ENCODE measurements at regions not wholly inside any gene's neighbourhood (a gene's known extent, or its start where the extent isn't known, plus 50 kb on each side); places are given as distances from the start of the nearest gene placed in this dataset.
"Not testable (repeated sequence)": the region's sequence is repeated elsewhere in the genome, so short reads cannot be mapped to it uniquely, and the experiment has no call there.

- not testable (repeated sequence) for DNase-seq (ENCODE audit: low spot score)
These were observed 119.1 kb upstream of the CARD11 start for GRCh38 chr7:3162798-3163197.

GRCh38 chr7:3164380-3164792 is 120.7 kb upstream of the CARD11 start:
- no peak for DNase-seq (ENCODE audit: low spot score)

- no peak for DNase-seq (ENCODE audit: low spot score)
These were observed 122.3 kb upstream of the CARD11 start for GRCh38 chr7:3165681-3166580.

- no peak for DNase-seq (ENCODE audit: low spot score)
These were observed 123.9 kb upstream of the CARD11 start for GRCh38 chr7:3167551-3167950.

- no peak for DNase-seq (ENCODE audit: low spot score)
These were observed 124.7 kb upstream of the CARD11 start for GRCh38 chr7:3168370-3168769.

- no peak for DNase-seq (ENCODE audit: low spot score)
These were observed 125.2 kb upstream of the CARD11 start for GRCh38 chr7:3168869-3169268.

GRCh38 chr7:3172768-3173280 is 128.2 kb upstream of the SDK1 start:
- DNase-seq (ENCODE audit: low spot score): no peak

GRCh38 chr7:3174515-3175284 is 126.4 kb upstream of the SDK1 start:
- no peak for DNase-seq (ENCODE audit: low spot score)

GRCh38 chr7:3175285-3175902 is 125.7 kb upstream of the SDK1 start:
- no peak for DNase-seq (ENCODE audit: low spot score)

- no peak for DNase-seq (ENCODE audit: low spot score)
These were observed 124.7 kb upstream of the SDK1 start for GRCh38 chr7:3176112-3177000.

- no peak for DNase-seq (ENCODE audit: low spot score)
These were observed 123.8 kb upstream of the SDK1 start for GRCh38 chr7:3177271-3177670.

- no peak for DNase-seq (ENCODE audit: low spot score)
These were observed 121.6 kb upstream of the SDK1 start for GRCh38 chr7:3179456-3179855.

- DNase-seq (ENCODE audit: low spot score): no peak
These were observed 120.4 kb upstream of the SDK1 start for GRCh38 chr7:3180604-3181003.

- DNase-seq (ENCODE audit: low spot score): not testable (repeated sequence)
These were observed 119.0 kb upstream of the SDK1 start for GRCh38 chr7:3182055-3182454.

- DNase-seq (ENCODE audit: low spot score): no peak
These were observed 113.5 kb upstream of the SDK1 start for GRCh38 chr7:3187444-3188040.

- no peak for DNase-seq (ENCODE audit: low spot score)
These were observed 112.1 kb upstream of the SDK1 start for GRCh38 chr7:3188946-3189345.

- DNase-seq (ENCODE audit: low spot score): no peak
These were observed 109.5 kb upstream of the SDK1 start for GRCh38 chr7:3191548-3191947.

- no peak for DNase-seq (ENCODE audit: low spot score)
These were observed 108.4 kb upstream of the SDK1 start for GRCh38 chr7:3192669-3193068.

GRCh38 chr7:3193379-3194120 is 107.5 kb upstream of the SDK1 start:
- no peak for DNase-seq (ENCODE audit: low spot score)

- no peak for DNase-seq (ENCODE audit: low spot score)
These were observed 106.4 kb upstream of the SDK1 start for GRCh38 chr7:3194501-3195141.
